ENCODE measurements at regions not wholly inside any gene's neighbourhood (a gene's known extent, or its start where the extent isn't known, plus 50 kb on each side); places are given as distances from the start of the nearest gene placed in this dataset.

DNA sequence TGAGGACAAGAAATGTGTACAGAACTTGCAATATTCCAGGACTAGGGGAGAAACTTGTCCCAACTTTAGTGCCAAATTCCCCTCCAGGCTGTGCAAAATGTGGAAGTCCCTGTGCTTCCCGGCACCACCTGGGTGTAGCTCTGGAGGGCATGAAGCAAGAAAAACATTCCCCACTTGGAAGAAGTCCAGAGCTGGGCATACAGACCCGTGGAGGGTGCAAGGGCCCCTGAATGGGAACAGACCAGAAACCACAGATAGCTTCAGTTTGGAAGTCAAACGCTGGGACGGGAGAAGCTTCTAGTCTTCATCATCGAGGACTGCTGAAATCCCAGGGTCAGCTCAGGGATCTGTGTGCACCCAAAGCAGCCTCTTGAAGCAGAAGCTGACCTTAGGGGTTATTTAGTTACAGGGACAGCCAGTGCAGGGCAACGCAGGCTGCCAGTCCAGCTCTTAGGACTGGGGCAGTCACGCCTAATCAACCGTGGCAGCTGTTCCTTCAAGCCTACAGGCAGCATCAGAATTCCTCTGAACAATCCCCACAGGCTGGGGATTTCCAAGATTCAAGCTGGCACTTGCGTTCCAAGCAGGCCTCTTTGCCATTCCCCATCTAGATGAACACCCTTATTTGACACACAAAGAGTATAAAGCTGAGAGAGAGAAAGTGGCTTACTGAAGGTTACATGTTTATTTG is 269.4 kb downstream of the LOXHD1 start:
- TF ChIP-seq EGR1 (IDR thresholded peaks at IDR 0.05; ENCODE audit: low read depth) (no peak), RAD21 (IDR thresholded peaks at IDR 0.05; ENCODE audit: low read depth) (no peak), JUND (IDR thresholded peaks at IDR 0.05) (no peak), FOSL1 (IDR thresholded peaks at IDR 0.05; ENCODE audit: low read depth) (no peak), SIN3A (IDR thresholded peaks at IDR 0.05; ENCODE audit: low read depth) (no peak), EZH2phosphoT487 (IDR thresholded peaks at IDR 0.05; ENCODE audit: borderline replicate concordance) (no peak), POLR2A (IDR thresholded peaks at IDR 0.05; ENCODE audit: borderline replicate concordance, extremely low read depth, insufficient read depth, insufficient read length) (no peak), SP1 (IDR thresholded peaks at IDR 0.05; ENCODE audit: low read depth) (no peak), YY1 (IDR thresholded peaks at IDR 0.05; ENCODE audit: extremely low read depth, insufficient replicate concordance, low read depth, low read length) (no peak), EZH2 (IDR thresholded peaks at IDR 0.05) (no peak), ZNF274 (IDR thresholded peaks at IDR 0.05; ENCODE audit: low read depth, low read length) (no peak)
- TF ChIP-seq, protein P1, sequence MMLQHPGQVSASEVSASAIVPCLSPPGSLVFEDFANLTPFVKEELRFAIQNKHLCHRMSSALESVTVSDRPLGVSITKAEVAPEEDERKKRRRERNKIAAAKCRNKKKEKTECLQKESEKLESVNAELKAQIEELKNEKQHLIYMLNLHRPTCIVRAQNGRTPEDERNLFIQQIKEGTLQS (IDR thresholded peaks at IDR 0.05): no peak
- TF ChIP-seq, protein P2, sequence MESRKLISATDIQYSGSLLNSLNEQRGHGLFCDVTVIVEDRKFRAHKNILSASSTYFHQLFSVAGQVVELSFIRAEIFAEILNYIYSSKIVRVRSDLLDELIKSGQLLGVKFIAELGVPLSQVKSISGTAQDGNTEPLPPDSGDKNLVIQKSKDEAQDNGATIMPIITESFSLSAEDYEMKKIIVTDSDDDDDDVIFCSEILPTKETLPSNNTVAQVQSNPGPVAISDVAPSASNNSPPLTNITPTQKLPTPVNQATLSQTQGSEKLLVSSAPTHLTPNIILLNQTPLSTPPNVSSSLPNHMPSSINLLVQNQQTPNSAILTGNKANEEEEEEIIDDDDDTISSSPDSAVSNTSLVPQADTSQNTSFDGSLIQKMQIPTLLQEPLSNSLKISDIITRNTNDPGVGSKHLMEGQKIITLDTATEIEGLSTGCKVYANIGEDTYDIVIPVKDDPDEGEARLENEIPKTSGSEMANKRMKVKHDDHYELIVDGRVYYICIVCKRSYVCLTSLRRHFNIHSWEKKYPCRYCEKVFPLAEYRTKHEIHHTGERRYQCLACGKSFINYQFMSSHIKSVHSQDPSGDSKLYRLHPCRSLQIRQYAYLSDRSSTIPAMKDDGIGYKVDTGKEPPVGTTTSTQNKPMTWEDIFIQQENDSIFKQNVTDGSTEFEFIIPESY (IDR thresholded peaks at IDR 0.05; ENCODE audit: extremely low read depth, insufficient replicate concordance, low read length): no peak
- TF ChIP-seq, protein P3, sequence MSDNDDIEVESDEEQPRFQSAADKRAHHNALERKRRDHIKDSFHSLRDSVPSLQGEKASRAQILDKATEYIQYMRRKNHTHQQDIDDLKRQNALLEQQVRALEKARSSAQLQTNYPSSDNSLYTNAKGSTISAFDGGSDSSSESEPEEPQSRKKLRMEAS (IDR thresholded peaks at IDR 0.05): no peak
- TF ChIP-seq, protein P4, sequence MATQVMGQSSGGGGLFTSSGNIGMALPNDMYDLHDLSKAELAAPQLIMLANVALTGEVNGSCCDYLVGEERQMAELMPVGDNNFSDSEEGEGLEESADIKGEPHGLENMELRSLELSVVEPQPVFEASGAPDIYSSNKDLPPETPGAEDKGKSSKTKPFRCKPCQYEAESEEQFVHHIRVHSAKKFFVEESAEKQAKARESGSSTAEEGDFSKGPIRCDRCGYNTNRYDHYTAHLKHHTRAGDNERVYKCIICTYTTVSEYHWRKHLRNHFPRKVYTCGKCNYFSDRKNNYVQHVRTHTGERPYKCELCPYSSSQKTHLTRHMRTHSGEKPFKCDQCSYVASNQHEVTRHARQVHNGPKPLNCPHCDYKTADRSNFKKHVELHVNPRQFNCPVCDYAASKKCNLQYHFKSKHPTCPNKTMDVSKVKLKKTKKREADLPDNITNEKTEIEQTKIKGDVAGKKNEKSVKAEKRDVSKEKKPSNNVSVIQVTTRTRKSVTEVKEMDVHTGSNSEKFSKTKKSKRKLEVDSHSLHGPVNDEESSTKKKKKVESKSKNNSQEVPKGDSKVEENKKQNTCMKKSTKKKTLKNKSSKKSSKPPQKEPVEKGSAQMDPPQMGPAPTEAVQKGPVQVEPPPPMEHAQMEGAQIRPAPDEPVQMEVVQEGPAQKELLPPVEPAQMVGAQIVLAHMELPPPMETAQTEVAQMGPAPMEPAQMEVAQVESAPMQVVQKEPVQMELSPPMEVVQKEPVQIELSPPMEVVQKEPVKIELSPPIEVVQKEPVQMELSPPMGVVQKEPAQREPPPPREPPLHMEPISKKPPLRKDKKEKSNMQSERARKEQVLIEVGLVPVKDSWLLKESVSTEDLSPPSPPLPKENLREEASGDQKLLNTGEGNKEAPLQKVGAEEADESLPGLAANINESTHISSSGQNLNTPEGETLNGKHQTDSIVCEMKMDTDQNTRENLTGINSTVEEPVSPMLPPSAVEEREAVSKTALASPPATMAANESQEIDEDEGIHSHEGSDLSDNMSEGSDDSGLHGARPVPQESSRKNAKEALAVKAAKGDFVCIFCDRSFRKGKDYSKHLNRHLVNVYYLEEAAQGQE (IDR thresholded peaks at IDR 0.05; ENCODE audit: low read depth): no peak
- TF ChIP-seq, protein P5, sequence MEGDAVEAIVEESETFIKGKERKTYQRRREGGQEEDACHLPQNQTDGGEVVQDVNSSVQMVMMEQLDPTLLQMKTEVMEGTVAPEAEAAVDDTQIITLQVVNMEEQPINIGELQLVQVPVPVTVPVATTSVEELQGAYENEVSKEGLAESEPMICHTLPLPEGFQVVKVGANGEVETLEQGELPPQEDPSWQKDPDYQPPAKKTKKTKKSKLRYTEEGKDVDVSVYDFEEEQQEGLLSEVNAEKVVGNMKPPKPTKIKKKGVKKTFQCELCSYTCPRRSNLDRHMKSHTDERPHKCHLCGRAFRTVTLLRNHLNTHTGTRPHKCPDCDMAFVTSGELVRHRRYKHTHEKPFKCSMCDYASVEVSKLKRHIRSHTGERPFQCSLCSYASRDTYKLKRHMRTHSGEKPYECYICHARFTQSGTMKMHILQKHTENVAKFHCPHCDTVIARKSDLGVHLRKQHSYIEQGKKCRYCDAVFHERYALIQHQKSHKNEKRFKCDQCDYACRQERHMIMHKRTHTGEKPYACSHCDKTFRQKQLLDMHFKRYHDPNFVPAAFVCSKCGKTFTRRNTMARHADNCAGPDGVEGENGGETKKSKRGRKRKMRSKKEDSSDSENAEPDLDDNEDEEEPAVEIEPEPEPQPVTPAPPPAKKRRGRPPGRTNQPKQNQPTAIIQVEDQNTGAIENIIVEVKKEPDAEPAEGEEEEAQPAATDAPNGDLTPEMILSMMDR (IDR thresholded peaks at IDR 0.05 in 2 of 3, conservative IDR thresholded peaks at IDR 0.05 in 1 of 3; ENCODE audit: borderline replicate concordance in 1 of 3, insufficient read depth in 1 of 3, low read depth in 2 of 3, low read length in 2 of 3): no peak
- intact Hi-C loops (cut with micrococcal nuclease): no loop called here
- Histone ChIP-seq H2AFZ (ENCODE audit: low read depth, low read length, poor library complexity, severe bottlenecking) (no peak overlapping the region), H3K4me2 (ENCODE audit: low read length) (no peak overlapping the region), H3K9me3 (ENCODE audit: control insufficient read depth in 1 of 2, insufficient read depth in 1 of 2, low read depth in 1 of 2, low read length in 2 of 2) (no peaks in the 10 kb centered on the region), H3K4me1 (ENCODE audit: control insufficient read depth in 1 of 2, insufficient read depth in 2 of 2, low read length in 2 of 2) (no peaks in the 10 kb centered on the region), H3K36me3 (ENCODE audit: control insufficient read depth in 1 of 2, insufficient read depth in 2 of 2, low read length in 2 of 2) (no peaks in the 10 kb centered on the region), H3K27me3 (ENCODE audit: insufficient read depth, low read length) (no peaks in the 10 kb centered on the region), H4K20me1 (ENCODE audit: insufficient read depth) (no peaks in the 10 kb centered on the region), H3K9me2 (ENCODE audit: insufficient read depth) (no peaks in the 10 kb centered on the region), H3K9ac (ENCODE audit: low read length) (no peak overlapping the region), H3K27ac (ENCODE audit: low read depth, low read length) (no peak overlapping the region), H3K4me3 (replicated peaks in 1 of 2; ENCODE audit: low read depth in 1 of 2, low read length in 2 of 2) (no peak overlapping the region), H3K79me2 (ENCODE audit: insufficient read depth, low read length) (no peaks in the 10 kb centered on the region)
- ChIA-PET POLR2A (no interaction called here), RAD21 (ENCODE audit: low non-redundant PET in 1 of 2, low total read pairs in 2 of 2, uncharacterized antibody in 2 of 2, unreplicated experiment in 2 of 2) (no interaction called here), CTCF (no interaction called here)
- no peak for DNase-seq (ENCODE audit: low read depth, low spot score)
- no TSS peak for BruUV-seq (replicated peaks)
- ATAC-seq: no peak

Measured in HCT116 (cell line).